ENCODE measurements at regions not wholly inside any gene's neighbourhood (a gene's known extent, or its start where the extent isn't known, plus 50 kb on each side); places are given as distances from the start of the nearest gene placed in this dataset.

DNA sequence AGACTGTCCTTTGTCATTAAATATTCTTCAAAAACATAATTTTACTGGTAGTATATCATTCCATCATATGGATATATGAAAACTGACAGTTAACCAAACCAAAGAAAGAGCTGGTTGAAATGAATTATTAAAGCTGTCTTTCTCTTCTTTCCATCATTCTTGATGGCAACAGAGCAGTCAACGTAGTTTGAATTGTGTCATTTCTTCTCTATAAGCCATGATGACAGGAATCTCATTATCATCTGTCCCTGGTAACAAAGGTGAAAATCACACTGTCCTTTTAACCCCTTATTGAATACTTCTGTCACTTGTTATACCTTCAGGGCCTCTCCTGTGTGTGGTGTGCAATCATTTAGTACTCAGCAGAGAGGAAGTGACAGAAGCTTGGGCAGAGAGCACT lies 197.0 kb upstream of the SLITRK2 start:
- no peaks in the 10 kb centered on the region for H3K36me3 ChIP-seq (ENCODE audit: control insufficient read depth in 2 of 2, insufficient read depth in 2 of 2, low read length in 1 of 2)
- no peak for DNase-seq (ENCODE audit: low read depth, low spot score)
- SMC1A ChIA-PET (ENCODE audit: uncharacterized antibody, unreplicated experiment): no interaction called here
- no TSS peak for BruUV-seq (replicated peaks)
- no peak overlapping the region for H3K4me2 ChIP-seq (ENCODE audit: control insufficient read depth, insufficient read depth)
- H3K9me3 ChIP-seq (replicated peaks; ENCODE audit: control insufficient read depth, insufficient read depth, low read length): no peaks in the 10 kb centered on the region
- no peak for FAIRE-seq
- POLR2A ChIA-PET: no interaction called here
- H3K4me1 ChIP-seq (ENCODE audit: control insufficient read depth, insufficient read depth, low read length): no peaks in the 10 kb centered on the region
- 0% methylated on average over 1 of the region's 1 CpG for WGBS (ENCODE audit: insufficient coverage, insufficient replicate concordance, low lambda C conversion rate, missing lambda C conversion rate)
- RAD21 ChIA-PET (ENCODE audit: unreplicated experiment): no interaction called here
- H4K20me1 ChIP-seq (ENCODE audit: control insufficient read depth, insufficient read depth): no peaks in the 10 kb centered on the region
- H2AFZ ChIP-seq (ENCODE audit: control insufficient read depth, low read depth, low read length): no peak overlapping the region
- no peak overlapping the region for H3K9ac ChIP-seq (ENCODE audit: control insufficient read depth, insufficient read depth, low read length)
- no peaks in the 10 kb centered on the region for H3K79me2 ChIP-seq (ENCODE audit: control insufficient read depth, insufficient read depth, low read length)
- TF ChIP-seq, protein P1, sequence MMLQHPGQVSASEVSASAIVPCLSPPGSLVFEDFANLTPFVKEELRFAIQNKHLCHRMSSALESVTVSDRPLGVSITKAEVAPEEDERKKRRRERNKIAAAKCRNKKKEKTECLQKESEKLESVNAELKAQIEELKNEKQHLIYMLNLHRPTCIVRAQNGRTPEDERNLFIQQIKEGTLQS (IDR thresholded peaks at IDR 0.05; ENCODE audit: borderline replicate concordance, extremely low read depth, low read depth, low read length): no peak
- no peak overlapping the region for H3K4me3 ChIP-seq
- H3K27me3 ChIP-seq (replicated peaks in 1 of 2; ENCODE audit: control insufficient read depth in 2 of 2, insufficient read depth in 2 of 2, low read length in 1 of 2): no peaks in the 10 kb centered on the region
- no peak for ATAC-seq
- no peak overlapping the region for H3K27ac ChIP-seq (ENCODE audit: control insufficient read depth, insufficient read depth)
- in situ Hi-C loops (cut with MboI): no loop called here
- CTCF ChIA-PET: no interaction called here
- intact Hi-C loops (cut with micrococcal nuclease; ENCODE audit: unreplicated experiment): no loop called here

DNA sequence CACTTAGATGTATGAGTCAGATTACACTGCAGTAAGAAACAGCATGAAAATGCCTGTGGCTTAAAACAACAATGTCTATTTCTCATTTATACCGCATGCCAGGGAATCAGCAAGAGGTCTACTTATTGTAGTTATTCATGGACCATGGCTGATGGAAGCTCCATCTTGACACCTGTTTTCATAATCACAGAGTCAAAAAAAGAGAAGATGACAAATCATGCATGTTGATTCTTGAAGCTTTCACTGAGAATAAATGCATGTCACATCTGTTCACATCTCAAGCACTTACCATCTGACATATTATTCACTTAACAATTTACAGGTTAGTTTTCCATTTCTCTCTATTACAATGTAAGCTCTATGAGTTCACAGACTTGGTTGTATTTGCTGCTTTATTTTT lies 194.2 kb upstream of the SLITRK2 start:
- H3K27me3 ChIP-seq (replicated peaks in 1 of 2; ENCODE audit: control insufficient read depth in 2 of 2, insufficient read depth in 2 of 2, low read length in 1 of 2): no peaks in the 10 kb centered on the region
- POLR2A ChIA-PET: no interaction called here
- no peak for TF ChIP-seq TAF1 (IDR thresholded peaks at IDR 0.05; ENCODE audit: borderline replicate concordance, low read depth, low read length)
- TF ChIP-seq MEF2A (IDR thresholded peaks at IDR 0.05; ENCODE audit: insufficient read depth, low read depth, low read length): no peak
- TF ChIP-seq, protein P2, sequence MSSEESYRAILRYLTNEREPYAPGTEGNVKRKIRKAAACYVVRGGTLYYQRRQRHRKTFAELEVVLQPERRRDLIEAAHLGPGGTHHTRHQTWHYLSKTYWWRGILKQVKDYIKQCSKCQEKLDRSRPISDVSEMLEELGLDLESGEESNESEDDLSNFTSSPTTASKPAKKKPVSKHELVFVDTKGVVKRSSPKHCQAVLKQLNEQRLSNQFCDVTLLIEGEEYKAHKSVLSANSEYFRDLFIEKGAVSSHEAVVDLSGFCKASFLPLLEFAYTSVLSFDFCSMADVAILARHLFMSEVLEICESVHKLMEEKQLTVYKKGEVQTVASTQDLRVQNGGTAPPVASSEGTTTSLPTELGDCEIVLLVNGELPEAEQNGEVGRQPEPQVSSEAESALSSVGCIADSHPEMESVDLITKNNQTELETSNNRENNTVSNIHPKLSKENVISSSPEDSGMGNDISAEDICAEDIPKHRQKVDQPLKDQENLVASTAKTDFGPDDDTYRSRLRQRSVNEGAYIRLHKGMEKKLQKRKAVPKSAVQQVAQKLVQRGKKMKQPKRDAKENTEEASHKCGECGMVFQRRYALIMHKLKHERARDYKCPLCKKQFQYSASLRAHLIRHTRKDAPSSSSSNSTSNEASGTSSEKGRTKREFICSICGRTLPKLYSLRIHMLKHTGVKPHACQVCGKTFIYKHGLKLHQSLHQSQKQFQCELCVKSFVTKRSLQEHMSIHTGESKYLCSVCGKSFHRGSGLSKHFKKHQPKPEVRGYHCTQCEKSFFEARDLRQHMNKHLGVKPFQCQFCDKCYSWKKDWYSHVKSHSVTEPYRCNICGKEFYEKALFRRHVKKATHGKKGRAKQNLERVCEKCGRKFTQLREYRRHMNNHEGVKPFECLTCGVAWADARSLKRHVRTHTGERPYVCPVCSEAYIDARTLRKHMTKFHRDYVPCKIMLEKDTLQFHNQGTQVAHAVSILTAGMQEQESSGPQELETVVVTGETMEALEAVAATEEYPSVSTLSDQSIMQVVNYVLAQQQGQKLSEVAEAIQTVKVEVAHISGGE (CRISPR knock-in tag; IDR thresholded peaks at IDR 0.05): no peak
- no TSS peak for BruUV-seq (replicated peaks)
- H3K4me2 ChIP-seq (ENCODE audit: control insufficient read depth, insufficient read depth): no peak overlapping the region
- H3K79me2 ChIP-seq (ENCODE audit: control insufficient read depth, insufficient read depth, low read length): no peaks in the 10 kb centered on the region
- no peaks in the 10 kb centered on the region for H3K36me3 ChIP-seq (ENCODE audit: control insufficient read depth in 2 of 2, insufficient read depth in 2 of 2, low read length in 1 of 2)
- H2AFZ ChIP-seq (ENCODE audit: control insufficient read depth, low read depth, low read length): no peak overlapping the region
- H3K27ac ChIP-seq (ENCODE audit: control insufficient read depth, insufficient read depth): no peak overlapping the region
- no peaks in the 10 kb centered on the region for H3K4me1 ChIP-seq (ENCODE audit: control insufficient read depth, insufficient read depth, low read length)
- SMC1A ChIA-PET (ENCODE audit: uncharacterized antibody, unreplicated experiment): no interaction called here
- FAIRE-seq (no peak), DNase-seq (ENCODE audit: low read depth, low spot score) (no peak), ATAC-seq (no peak)
- in situ Hi-C loops (cut with MboI) (no loop called here), intact Hi-C loops (cut with micrococcal nuclease; ENCODE audit: unreplicated experiment) (no loop called here)
- no peak overlapping the region for H3K9ac ChIP-seq (ENCODE audit: control insufficient read depth, insufficient read depth, low read length)
- H4K20me1 ChIP-seq (ENCODE audit: control insufficient read depth, insufficient read depth): no peaks in the 10 kb centered on the region
- CTCF ChIA-PET: no interaction called here
- RAD21 ChIA-PET (ENCODE audit: unreplicated experiment): no interaction called here
- no peaks in the 10 kb centered on the region for H3K9me3 ChIP-seq (replicated peaks; ENCODE audit: control insufficient read depth, insufficient read depth, low read length)
- WGBS (ENCODE audit: insufficient coverage, insufficient replicate concordance, low lambda C conversion rate, missing lambda C conversion rate): 28% methylated on average over 1 of the region's 1 CpG
- no peak overlapping the region for H3K4me3 ChIP-seq

All from GM12878 (cell line).